OCI-LY3 (cell line): ENCODE measurements at regions not wholly inside any gene's neighbourhood (a gene's known extent, or its start where the extent isn't known, plus 50 kb on each side); places are given as distances from the start of the nearest gene placed in this dataset.

Experiments used
- CTCF ChIP-seq: fragments of 200-600, 300-600 bp; sonication (generic); IDR thresholded peaks from 2 replicates; pipeline ENCODE4 v1.5.1; 2014; ENCODE audit warnings: antibody characterized with exemption, low read length, low read depth
- EZH2phosphoT487 ChIP-seq: fragments of 200-600 bp; shearing (Covaris generic); IDR thresholded peaks from 2 replicates; pipeline ENCODE4 v1.6.1; 2018; ENCODE audit warnings: antibody characterized with exemption, mixed run types, low read depth

- TF ChIP-seq CTCF (no peak), EZH2phosphoT487 (no peak)
Observed at GRCh38 chr18:14943486-14943885, 195.5 kb downstream of the ANKRD30B start.
